HL-60 (cell line): ENCODE measurements at regions not wholly inside any gene's neighbourhood (a gene's known extent, or its start where the extent isn't known, plus 50 kb on each side); places are given as distances from the start of the nearest gene placed in this dataset.

Source experiments
- DNase-seq, 2 experiments: peaks; one replicate each; pipeline ENCODE4 v3.0.0-alpha.2; 2010 to 2020; ENCODE audit warnings: low read depth in 1 of 2, low spot score in 1 of 2
- H3K27ac ChIP-seq: fragments of 250-450 bp; sonication (Bioruptor Pico); replicated peaks from 2 replicates; pipeline ENCODE4 v1.5.1; 2020; ENCODE audit warnings: mild to moderate bottlenecking, moderate library complexity
- H3K27me3 ChIP-seq: fragments of 250-450 bp; sonication (Bioruptor Pico); 2 replicates; pipeline ENCODE4 v1.5.1; 2021; ENCODE audit warnings: mild to moderate bottlenecking, moderate library complexity; ENCODE audit not compliant: insufficient read depth, poor library complexity, severe bottlenecking
- H3K4me3 ChIP-seq: replicated peaks from 2 replicates; pipeline ENCODE4 v1.5.1; 2011; ENCODE audit warnings: mild to moderate bottlenecking, control low read depth, low read length; ENCODE audit not compliant: insufficient read depth
- GABPA ChIP-seq: IDR thresholded peaks from 2 replicates; pipeline ENCODE4 v1.6.1; 2012; ENCODE audit warnings: low read depth
- POLR2AphosphoS5 ChIP-seq: IDR thresholded peaks from 2 replicates; pipeline ENCODE4 v1.6.1; 2012; ENCODE audit warnings: low read depth
- SPI1 ChIP-seq: IDR thresholded peaks from 2 replicates; pipeline ENCODE4 v1.6.1; 2012; ENCODE audit warnings: low read depth, mild to moderate bottlenecking, borderline replicate concordance
- TF ChIP-seq, protein P1 (sequence below): IDR thresholded peaks from 2 replicates; pipeline ENCODE4 v1.6.1; 2012; ENCODE audit warnings: low read depth; ENCODE audit not compliant: insufficient replicate concordance
- TF ChIP-seq, protein P2 (sequence below): IDR thresholded peaks from one replicate; pipeline ENCODE4 v1.5.1; 2011; ENCODE audit warnings: low read length, control low read depth, inconsistent platforms; ENCODE audit not compliant: insufficient read depth

DNA sequence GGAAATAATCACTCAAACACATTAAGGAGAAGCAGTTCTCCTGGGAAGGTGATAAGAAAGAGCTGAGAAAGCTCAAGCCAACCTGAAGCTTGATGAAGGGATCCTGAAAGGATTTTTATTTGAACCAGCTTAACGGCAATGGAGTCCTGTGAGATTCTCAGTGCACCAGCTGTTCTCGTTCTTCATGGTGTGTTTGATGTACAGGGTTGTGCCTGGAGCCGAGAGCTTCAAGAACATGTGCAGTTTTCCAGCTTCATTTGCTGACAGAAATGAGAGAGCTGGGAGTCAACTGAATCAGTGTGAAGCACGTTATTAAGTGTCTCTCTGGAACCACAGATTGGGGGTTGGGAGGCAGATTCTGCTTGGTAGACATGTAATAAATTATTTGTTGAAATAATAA lies 115.7 kb downstream of the ANKRD50 start:
- no peak overlapping the region for H3K27ac ChIP-seq
- TF ChIP-seq SPI1 (no peak), GABPA (no peak), POLR2AphosphoS5 (no peak)
- TF ChIP-seq, protein P1, sequence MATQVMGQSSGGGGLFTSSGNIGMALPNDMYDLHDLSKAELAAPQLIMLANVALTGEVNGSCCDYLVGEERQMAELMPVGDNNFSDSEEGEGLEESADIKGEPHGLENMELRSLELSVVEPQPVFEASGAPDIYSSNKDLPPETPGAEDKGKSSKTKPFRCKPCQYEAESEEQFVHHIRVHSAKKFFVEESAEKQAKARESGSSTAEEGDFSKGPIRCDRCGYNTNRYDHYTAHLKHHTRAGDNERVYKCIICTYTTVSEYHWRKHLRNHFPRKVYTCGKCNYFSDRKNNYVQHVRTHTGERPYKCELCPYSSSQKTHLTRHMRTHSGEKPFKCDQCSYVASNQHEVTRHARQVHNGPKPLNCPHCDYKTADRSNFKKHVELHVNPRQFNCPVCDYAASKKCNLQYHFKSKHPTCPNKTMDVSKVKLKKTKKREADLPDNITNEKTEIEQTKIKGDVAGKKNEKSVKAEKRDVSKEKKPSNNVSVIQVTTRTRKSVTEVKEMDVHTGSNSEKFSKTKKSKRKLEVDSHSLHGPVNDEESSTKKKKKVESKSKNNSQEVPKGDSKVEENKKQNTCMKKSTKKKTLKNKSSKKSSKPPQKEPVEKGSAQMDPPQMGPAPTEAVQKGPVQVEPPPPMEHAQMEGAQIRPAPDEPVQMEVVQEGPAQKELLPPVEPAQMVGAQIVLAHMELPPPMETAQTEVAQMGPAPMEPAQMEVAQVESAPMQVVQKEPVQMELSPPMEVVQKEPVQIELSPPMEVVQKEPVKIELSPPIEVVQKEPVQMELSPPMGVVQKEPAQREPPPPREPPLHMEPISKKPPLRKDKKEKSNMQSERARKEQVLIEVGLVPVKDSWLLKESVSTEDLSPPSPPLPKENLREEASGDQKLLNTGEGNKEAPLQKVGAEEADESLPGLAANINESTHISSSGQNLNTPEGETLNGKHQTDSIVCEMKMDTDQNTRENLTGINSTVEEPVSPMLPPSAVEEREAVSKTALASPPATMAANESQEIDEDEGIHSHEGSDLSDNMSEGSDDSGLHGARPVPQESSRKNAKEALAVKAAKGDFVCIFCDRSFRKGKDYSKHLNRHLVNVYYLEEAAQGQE, result no peak
- TF ChIP-seq, protein P2, sequence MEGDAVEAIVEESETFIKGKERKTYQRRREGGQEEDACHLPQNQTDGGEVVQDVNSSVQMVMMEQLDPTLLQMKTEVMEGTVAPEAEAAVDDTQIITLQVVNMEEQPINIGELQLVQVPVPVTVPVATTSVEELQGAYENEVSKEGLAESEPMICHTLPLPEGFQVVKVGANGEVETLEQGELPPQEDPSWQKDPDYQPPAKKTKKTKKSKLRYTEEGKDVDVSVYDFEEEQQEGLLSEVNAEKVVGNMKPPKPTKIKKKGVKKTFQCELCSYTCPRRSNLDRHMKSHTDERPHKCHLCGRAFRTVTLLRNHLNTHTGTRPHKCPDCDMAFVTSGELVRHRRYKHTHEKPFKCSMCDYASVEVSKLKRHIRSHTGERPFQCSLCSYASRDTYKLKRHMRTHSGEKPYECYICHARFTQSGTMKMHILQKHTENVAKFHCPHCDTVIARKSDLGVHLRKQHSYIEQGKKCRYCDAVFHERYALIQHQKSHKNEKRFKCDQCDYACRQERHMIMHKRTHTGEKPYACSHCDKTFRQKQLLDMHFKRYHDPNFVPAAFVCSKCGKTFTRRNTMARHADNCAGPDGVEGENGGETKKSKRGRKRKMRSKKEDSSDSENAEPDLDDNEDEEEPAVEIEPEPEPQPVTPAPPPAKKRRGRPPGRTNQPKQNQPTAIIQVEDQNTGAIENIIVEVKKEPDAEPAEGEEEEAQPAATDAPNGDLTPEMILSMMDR, result no peak

DNA sequence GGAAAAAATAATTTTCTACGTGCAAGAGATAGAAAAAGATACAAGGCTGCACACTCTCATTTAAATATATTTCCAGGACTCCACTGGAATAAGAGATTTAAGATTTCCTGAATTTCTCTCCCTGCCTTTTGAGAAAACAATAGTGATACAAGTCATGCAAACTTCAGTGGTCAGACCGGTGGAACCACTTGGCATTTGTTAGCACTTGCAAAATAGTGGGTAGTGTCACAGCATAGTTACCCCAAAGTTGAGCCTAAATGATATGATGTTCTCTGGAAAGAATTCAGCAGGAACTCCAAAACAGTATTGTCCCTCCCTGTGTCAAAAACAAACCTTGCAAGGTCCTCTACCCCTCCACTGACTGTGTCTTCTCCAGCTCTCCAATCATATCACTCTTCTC lies 102.3 kb downstream of the ANKRD50 start:
- TF ChIP-seq SPI1, result no peak
- Histone ChIP-seq H3K27me3 (no peaks in the 10 kb centered on the region), H3K27ac (no peak overlapping the region), H3K4me3 (no peak overlapping the region)
- DNase-seq, result no peak

More for the DNA sequence above, 115.7 kb downstream of the ANKRD50 start:
- Histone ChIP-seq H3K4me3 (no peak overlapping the region), H3K27me3 (no peaks in the 10 kb centered on the region)
- no peak for DNase-seq
